ENCODE measurements at regions not wholly inside any gene's neighbourhood (a gene's known extent, or its start where the extent isn't known, plus 50 kb on each side); places are given as distances from the start of the nearest gene placed in this dataset.

DNA sequence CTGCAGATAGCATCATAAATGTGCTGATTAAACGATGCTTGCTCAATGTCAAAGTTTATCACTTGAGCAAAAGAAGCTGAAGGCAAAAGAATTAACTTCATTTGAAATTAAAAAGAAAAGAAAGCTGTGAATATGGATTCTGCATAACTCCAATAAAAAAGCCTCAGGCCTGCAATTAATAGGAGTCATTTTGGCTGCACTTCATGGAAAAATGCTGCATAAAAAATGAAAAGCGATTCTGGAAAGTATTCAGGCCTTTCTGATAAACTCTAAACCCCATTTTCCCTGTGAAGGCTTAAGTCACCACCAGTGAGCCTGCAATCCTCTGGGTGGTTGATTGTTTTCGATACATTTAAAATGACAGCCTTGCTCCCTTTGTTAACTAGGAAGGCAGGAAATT, 1793.4 kb downstream of the SUCLG1 start:
- TF ChIP-seq POLR2A (IDR thresholded peaks at IDR 0.05), result no peak
- TF ChIP-seq, protein P1, sequence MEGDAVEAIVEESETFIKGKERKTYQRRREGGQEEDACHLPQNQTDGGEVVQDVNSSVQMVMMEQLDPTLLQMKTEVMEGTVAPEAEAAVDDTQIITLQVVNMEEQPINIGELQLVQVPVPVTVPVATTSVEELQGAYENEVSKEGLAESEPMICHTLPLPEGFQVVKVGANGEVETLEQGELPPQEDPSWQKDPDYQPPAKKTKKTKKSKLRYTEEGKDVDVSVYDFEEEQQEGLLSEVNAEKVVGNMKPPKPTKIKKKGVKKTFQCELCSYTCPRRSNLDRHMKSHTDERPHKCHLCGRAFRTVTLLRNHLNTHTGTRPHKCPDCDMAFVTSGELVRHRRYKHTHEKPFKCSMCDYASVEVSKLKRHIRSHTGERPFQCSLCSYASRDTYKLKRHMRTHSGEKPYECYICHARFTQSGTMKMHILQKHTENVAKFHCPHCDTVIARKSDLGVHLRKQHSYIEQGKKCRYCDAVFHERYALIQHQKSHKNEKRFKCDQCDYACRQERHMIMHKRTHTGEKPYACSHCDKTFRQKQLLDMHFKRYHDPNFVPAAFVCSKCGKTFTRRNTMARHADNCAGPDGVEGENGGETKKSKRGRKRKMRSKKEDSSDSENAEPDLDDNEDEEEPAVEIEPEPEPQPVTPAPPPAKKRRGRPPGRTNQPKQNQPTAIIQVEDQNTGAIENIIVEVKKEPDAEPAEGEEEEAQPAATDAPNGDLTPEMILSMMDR (IDR thresholded peaks at IDR 0.05), result no peak

Data from testis (tissue), 2 donors.